HG03575 (cell line): ENCODE measurements at regions not wholly inside any gene's neighbourhood (a gene's known extent, or its start where the extent isn't known, plus 50 kb on each side); places are given as distances from the start of the nearest gene placed in this dataset.
"Not testable (repeated sequence)": the region's sequence is repeated elsewhere in the genome, so short reads cannot be mapped to it uniquely, and the experiment has no call there.

Source experiments
- ATAC-seq: cut with Tn5 transposase; IDR thresholded peaks from one replicate; pipeline ENCODE4 v1.9.1; 2021; ENCODE audit not compliant: unreplicated experiment, insufficient number of reproducible peaks, low FRiP score; ENCODE audit errors: extremely low read depth

GRCh38 chr7:81498176-81498575 lies 271.7 kb downstream of the HGF start:
- ATAC-seq: no peak

- ATAC-seq: no peak
Measured at GRCh38 chr7:81492910-81493309, 276.9 kb downstream of the HGF start.

- no peak for ATAC-seq
Measured at GRCh38 chr7:81492240-81492639, 277.6 kb downstream of the HGF start.

GRCh38 chr7:81491573-81491972 lies 278.3 kb downstream of the HGF start:
- ATAC-seq: no peak

GRCh38 chr7:81488210-81488609 lies 281.6 kb downstream of the HGF start:
- no peak for ATAC-seq

- no peak for ATAC-seq
Measured at GRCh38 chr7:81487516-81487915, 282.3 kb downstream of the HGF start.

GRCh38 chr7:81484261-81484660 lies 285.6 kb downstream of the HGF start:
- ATAC-seq: no peak

- ATAC-seq: no peak
Measured at GRCh38 chr7:81482600-81483186, 287.2 kb downstream of the HGF start.

- ATAC-seq: no peak
Measured at GRCh38 chr7:81478664-81479063, 291.2 kb downstream of the HGF start.

- not testable (repeated sequence) for ATAC-seq
Measured at GRCh38 chr7:81478201-81478600, 291.6 kb downstream of the HGF start.

- no peak for ATAC-seq
Measured at GRCh38 chr7:81473236-81473635, 296.6 kb downstream of the HGF start.

GRCh38 chr7:81470724-81471379 lies 299.0 kb downstream of the HGF start:
- no peak for ATAC-seq

GRCh38 chr7:81469869-81470723 lies 299.8 kb downstream of the HGF start:
- ATAC-seq: no peak

GRCh38 chr7:81469153-81469868 lies 300.5 kb downstream of the HGF start:
- no peak for ATAC-seq

- ATAC-seq: no peak
Measured at GRCh38 chr7:81468526-81468925, 301.3 kb downstream of the HGF start.

GRCh38 chr7:81467964-81468363 lies 301.9 kb downstream of the HGF start:
- ATAC-seq: no peak

GRCh38 chr7:81462672-81463071 lies 307.2 kb downstream of the HGF start:
- no peak for ATAC-seq

GRCh38 chr7:81460250-81461045 lies 309.4 kb downstream of the HGF start:
- ATAC-seq: no peak

- no peak for ATAC-seq
Measured at GRCh38 chr7:81459485-81459884, 310.4 kb downstream of the HGF start.
